HepG2 (cell line): ENCODE measurements at regions not wholly inside any gene's neighbourhood (a gene's known extent, or its start where the extent isn't known, plus 50 kb on each side); places are given as distances from the start of the nearest gene placed in this dataset.

Experiments used
- IKZF5 ChIP-seq: IDR thresholded peaks from 2 replicates; pipeline ENCODE4 v1.6.1; 2018; ENCODE audit warnings: missing genetic modification reagents, mild to moderate bottlenecking, missing compliant biosample characterization
- PREB ChIP-seq: sonication (generic); formaldehyde crosslinking; IDR thresholded peaks from 2 replicates; pipeline ENCODE4 v1.4.0; 2020; ENCODE audit warnings: missing genetic modification reagents

- no peak for TF ChIP-seq IKZF5 (CRISPR knock-in tag)
- TF ChIP-seq PREB, result no peak
Observed at GRCh38 chr11:130615561-130615960, 167.1 kb downstream of the ADAMTS15 start.
